AG09319 (cell line): ENCODE measurements at regions not wholly inside any gene's neighbourhood (a gene's known extent, or its start where the extent isn't known, plus 50 kb on each side); places are given as distances from the start of the nearest gene placed in this dataset.
"Not testable (repeated sequence)": the region's sequence is repeated elsewhere in the genome, so short reads cannot be mapped to it uniquely, and the experiment has no call there.

Experiments
- DNase-seq: peaks from one replicate; pipeline ENCODE4 v3.0.0-alpha.2; 2010; ENCODE audit warnings: low read depth; ENCODE audit errors: extremely low read depth
- CTCF ChIP-seq: IDR thresholded peaks from 2 replicates; pipeline ENCODE4 v1.5.1; 2011; ENCODE audit warnings: low read depth, mild to moderate bottlenecking, inconsistent platforms, low read length, moderate library complexity

GRCh38 chr3:177789500-177789899 is 592.2 kb upstream of the TBL1XR1 start:
- DNase-seq: no peak
- no peak for TF ChIP-seq CTCF

GRCh38 chr3:177792311-177793030 is 595.2 kb upstream of the TBL1XR1 start:
- no peak for DNase-seq
- no peak for TF ChIP-seq CTCF

GRCh38 chr3:177793451-177793850 is 596.2 kb upstream of the TBL1XR1 start:
- no peak for TF ChIP-seq CTCF
- DNase-seq: no peak

- DNase-seq: no peak
- TF ChIP-seq CTCF: no peak
Measured at GRCh38 chr3:177795216-177795615, 597.9 kb upstream of the TBL1XR1 start.

- no peak for DNase-seq
- no peak for TF ChIP-seq CTCF
Measured at GRCh38 chr3:177795859-177796258, 598.6 kb upstream of the TBL1XR1 start.

- DNase-seq: not testable (repeated sequence)
Measured at GRCh38 chr3:177800147-177800546, 602.9 kb upstream of the TBL1XR1 start.

- no peak for TF ChIP-seq CTCF
- DNase-seq: no peak
Measured at GRCh38 chr3:177800561-177800960, 603.3 kb upstream of the TBL1XR1 start.
